K562 (cell line): ENCODE measurements at regions not wholly inside any gene's neighbourhood (a gene's known extent, or its start where the extent isn't known, plus 50 kb on each side); places are given as distances from the start of the nearest gene placed in this dataset.

Source experiments
- ARID2 ChIP-seq: fragments of 450-650 bp; IDR thresholded peaks from 2 replicates; pipeline ENCODE4 v1.6.1; 2017; ENCODE audit warnings: antibody characterized with exemption, mild to moderate bottlenecking
- BRF1 ChIP-seq: IDR thresholded peaks from 3 replicates; pipeline ENCODE4 v1.6.1; 2011; ENCODE audit warnings: borderline replicate concordance, mild to moderate bottlenecking; ENCODE audit not compliant: insufficient read length; ENCODE audit errors: extremely low read depth
- FOXA3 ChIP-seq, 2 experiments: fragments of 450-650 bp in 1 of 2; sonication (generic) in 1 of 2; formaldehyde crosslinking; IDR thresholded peaks in 1 of 2; conservative IDR thresholded peaks in 1 of 2; 2 replicates each; pipeline versions ENCODE4 v1.4.0 to v1.8.0; 2020 to 2022; ENCODE audit warnings: mild to moderate bottlenecking in 2 of 2, missing genetic modification reagents in 1 of 2
- KDM4B ChIP-seq, 2 experiments: fragments of 450-650 bp in 1 of 2; sonication (generic) in 1 of 2; IDR thresholded peaks; 2 replicates each; pipeline ENCODE4 v1.6.1; 2016 to 2017; ENCODE audit warnings: borderline replicate concordance in 2 of 2, antibody characterized with exemption in 1 of 2, low read depth in 1 of 2, mild to moderate bottlenecking in 1 of 2
- L3MBTL2 ChIP-seq: fragments of 450-650 bp; IDR thresholded peaks from 2 replicates; pipeline ENCODE4 v1.6.1; 2016; ENCODE audit warnings: mild to moderate bottlenecking, moderate library complexity
- NEUROD1 ChIP-seq: fragments of 150-350 bp; IDR thresholded peaks from 2 replicates; pipeline ENCODE4 v1.6.1; 2014; ENCODE audit warnings: borderline replicate concordance, low read length, low read depth; ENCODE audit not compliant: partially characterized antibody
- NFIX ChIP-seq: fragments of 250-450 bp; sonication (Bioruptor Pico); IDR thresholded peaks from 2 replicates; pipeline ENCODE4 v1.4.0; 2020; ENCODE audit warnings: low read depth, mild to moderate bottlenecking, moderate library complexity
- NUFIP1 ChIP-seq: fragments of 450-650 bp; IDR thresholded peaks from 2 replicates; pipeline ENCODE4 v1.6.1; 2018; ENCODE audit not compliant: partially characterized antibody
- SFPQ ChIP-seq: fragments of 200-400 bp; formaldehyde crosslinking; IDR thresholded peaks from 2 replicates; pipeline ENCODE4 v1.6.1; 2017; ENCODE audit warnings: mild to moderate bottlenecking, low read depth, low read length, moderate library complexity
- STAG1 ChIP-seq: sonication (generic); formaldehyde crosslinking; IDR thresholded peaks from 2 replicates; pipeline ENCODE4 v1.5.0; 2020; ENCODE audit warnings: missing genetic modification reagents, borderline replicate concordance
- ZNF232 ChIP-seq: sonication (generic); formaldehyde crosslinking; IDR thresholded peaks from 2 replicates; pipeline ENCODE4 v1.8.0; 2022; ENCODE audit warnings: mild to moderate bottlenecking, missing genetic modification reagents
- ZNF699 ChIP-seq: fragments of 250-450 bp; sonication (Bioruptor Pico); IDR thresholded peaks from 2 replicates; pipeline ENCODE4 v1.8.0; 2021; ENCODE audit warnings: mild to moderate bottlenecking, moderate library complexity; ENCODE audit not compliant: insufficient replicate concordance
- TF ChIP-seq, protein P1 (sequence below), 2 experiments: fragments of 450-650 bp in 1 of 2; sonication (generic) in 1 of 2; formaldehyde crosslinking in 1 of 2; IDR thresholded peaks; 2 replicates each; pipeline versions ENCODE4 v1.7.1 to v1.9.0; 2016 to 2022; ENCODE audit warnings: inconsistent platforms in 1 of 2, mild to moderate bottlenecking in 1 of 2, missing genetic modification reagents in 1 of 2
- TF ChIP-seq, protein P2 (sequence below): fragments of 450-650 bp; formaldehyde crosslinking; IDR thresholded peaks from 2 replicates; pipeline ENCODE4 v1.4.0; 2020; ENCODE audit warnings: mild to moderate bottlenecking

GRCh38 chr19:28606269-28607032 lies 606.5 kb downstream of the UQCRFS1 start (continued):
- TF ChIP-seq SFPQ (no peak), FOXA3 (CRISPR knock-in tag; conservative IDR thresholded peaks at IDR 0.05 in 1 of 2, IDR thresholded peaks at IDR 0.05 in 1 of 2) (no peak), L3MBTL2 (no peak; the same call in 1 of the 2 replicates), NEUROD1 (peak; percentile 95), KDM4B (IDR thresholded peaks at IDR 0.05; ENCODE audit: borderline replicate concordance in 2 of 2, low read depth in 1 of 2) (peak in 1 of 2 experiments; percentile 38; a peak in 1 of 4 replicates), NUFIP1 (peak; percentile 24), STAG1 (CRISPR knock-in tag) (no peak), ZNF699 (no peak), ARID2 (no peak), ZNF232 (CRISPR knock-in tag) (no peak), NFIX (CRISPR knock-in tag) (no peak), BRF1 (no peak)
- TF ChIP-seq, protein P1, sequence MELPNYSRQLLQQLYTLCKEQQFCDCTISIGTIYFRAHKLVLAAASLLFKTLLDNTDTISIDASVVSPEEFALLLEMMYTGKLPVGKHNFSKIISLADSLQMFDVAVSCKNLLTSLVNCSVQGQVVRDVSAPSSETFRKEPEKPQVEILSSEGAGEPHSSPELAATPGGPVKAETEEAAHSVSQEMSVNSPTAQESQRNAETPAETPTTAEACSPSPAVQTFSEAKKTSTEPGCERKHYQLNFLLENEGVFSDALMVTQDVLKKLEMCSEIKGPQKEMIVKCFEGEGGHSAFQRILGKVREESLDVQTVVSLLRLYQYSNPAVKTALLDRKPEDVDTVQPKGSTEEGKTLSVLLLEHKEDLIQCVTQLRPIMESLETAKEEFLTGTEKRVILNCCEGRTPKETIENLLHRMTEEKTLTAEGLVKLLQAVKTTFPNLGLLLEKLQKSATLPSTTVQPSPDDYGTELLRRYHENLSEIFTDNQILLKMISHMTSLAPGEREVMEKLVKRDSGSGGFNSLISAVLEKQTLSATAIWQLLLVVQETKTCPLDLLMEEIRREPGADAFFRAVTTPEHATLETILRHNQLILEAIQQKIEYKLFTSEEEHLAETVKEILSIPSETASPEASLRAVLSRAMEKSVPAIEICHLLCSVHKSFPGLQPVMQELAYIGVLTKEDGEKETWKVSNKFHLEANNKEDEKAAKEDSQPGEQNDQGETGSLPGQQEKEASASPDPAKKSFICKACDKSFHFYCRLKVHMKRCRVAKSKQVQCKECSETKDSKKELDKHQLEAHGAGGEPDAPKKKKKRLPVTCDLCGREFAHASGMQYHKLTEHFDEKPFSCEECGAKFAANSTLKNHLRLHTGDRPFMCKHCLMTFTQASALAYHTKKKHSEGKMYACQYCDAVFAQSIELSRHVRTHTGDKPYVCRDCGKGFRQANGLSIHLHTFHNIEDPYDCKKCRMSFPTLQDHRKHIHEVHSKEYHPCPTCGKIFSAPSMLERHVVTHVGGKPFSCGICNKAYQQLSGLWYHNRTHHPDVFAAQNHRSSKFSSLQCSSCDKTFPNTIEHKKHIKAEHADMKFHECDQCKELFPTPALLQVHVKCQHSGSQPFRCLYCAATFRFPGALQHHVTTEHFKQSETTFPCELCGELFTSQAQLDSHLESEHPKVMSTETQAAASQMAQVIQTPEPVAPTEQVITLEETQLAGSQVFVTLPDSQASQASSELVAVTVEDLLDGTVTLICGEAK (IDR thresholded peaks at IDR 0.05): no peak
- TF ChIP-seq, protein P1 (CRISPR knock-in tag; IDR thresholded peaks at IDR 0.05): 0 out of 2 replicates have a peak, but pooled peaks have one; percentile 33
- TF ChIP-seq, protein P2, sequence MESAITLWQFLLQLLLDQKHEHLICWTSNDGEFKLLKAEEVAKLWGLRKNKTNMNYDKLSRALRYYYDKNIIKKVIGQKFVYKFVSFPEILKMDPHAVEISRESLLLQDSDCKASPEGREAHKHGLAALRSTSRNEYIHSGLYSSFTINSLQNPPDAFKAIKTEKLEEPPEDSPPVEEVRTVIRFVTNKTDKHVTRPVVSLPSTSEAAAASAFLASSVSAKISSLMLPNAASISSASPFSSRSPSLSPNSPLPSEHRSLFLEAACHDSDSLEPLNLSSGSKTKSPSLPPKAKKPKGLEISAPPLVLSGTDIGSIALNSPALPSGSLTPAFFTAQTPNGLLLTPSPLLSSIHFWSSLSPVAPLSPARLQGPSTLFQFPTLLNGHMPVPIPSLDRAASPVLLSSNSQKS (CRISPR knock-in tag): no peak
